GM21825 (cell line): ENCODE measurements at regions not wholly inside any gene's neighbourhood (a gene's known extent, or its start where the extent isn't known, plus 50 kb on each side); places are given as distances from the start of the nearest gene placed in this dataset.
"Not testable (repeated sequence)": the region's sequence is repeated elsewhere in the genome, so short reads cannot be mapped to it uniquely, and the experiment has no call there.

Experiments used
- ATAC-seq: cut with Tn5 transposase; IDR thresholded peaks from one replicate; pipeline ENCODE4 v1.9.1; 2021; ENCODE audit warnings: mild to moderate bottlenecking, moderate library complexity; ENCODE audit not compliant: unreplicated experiment

GRCh38 chr12:69028941-69029729 lies 96.2 kb upstream of the CPM start:
- ATAC-seq: no peak

DNA sequence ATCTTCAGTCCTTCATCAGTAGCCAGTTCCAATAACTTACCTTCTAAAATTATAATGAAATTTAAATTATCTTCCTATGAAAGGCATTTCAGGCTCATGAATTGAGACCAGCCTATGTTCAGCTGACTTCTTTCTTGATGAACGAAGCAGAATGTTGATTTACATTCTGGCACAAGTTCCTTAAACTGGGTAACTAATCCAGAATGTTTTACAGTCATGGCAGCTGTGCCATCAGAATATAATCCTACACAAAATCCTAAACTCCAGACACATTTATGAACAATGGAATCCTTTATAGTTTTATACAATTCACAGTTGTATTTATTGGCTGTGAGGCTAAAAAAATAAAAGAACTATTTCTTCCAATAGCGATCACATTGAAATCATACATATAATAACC lies 97.3 kb upstream of the CPM start:
- no peak for ATAC-seq

GRCh38 chr12:69036533-69036932 lies 103.6 kb upstream of the CPM start:
- ATAC-seq: no peak

DNA sequence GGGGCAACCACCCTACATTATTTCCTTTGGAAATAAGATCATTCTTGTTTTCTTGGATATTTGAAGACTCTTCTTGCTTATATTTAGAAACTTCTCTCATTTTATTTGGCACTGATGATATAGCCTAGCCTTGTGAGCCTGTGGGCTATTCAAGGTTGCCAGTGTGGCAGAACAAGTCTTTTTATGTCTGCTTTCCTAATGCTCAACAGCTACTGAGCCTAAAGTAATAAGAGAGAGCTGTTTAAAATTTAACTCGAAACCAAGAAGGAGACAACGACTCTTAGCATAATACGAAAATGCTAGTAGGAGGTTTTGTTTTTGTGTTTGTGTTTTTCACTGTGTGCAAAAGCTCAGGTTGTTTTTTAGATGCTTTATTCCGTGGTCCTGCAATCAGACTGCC lies 104.0 kb upstream of the CPM start:
- ATAC-seq: no peak

DNA sequence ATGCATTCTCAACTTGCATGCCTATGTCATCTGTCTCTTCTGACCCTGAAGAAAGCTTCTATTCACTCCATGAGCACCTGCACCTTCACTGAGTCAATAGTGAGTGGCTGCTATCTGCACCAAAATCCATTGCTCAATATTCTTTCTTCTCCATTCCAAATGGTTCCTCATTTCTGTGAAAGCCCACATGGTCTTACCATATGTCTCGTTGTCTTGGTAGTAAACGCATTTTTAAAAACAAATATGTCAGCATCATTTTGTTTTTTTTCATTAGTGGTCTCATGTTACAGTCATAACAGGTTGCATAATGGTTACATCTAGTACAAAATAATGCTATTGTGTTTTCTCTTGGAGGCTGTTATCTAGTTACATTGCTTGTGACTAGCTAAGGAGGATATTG lies 106.9 kb upstream of the CPM start:
- no peak for ATAC-seq

DNA sequence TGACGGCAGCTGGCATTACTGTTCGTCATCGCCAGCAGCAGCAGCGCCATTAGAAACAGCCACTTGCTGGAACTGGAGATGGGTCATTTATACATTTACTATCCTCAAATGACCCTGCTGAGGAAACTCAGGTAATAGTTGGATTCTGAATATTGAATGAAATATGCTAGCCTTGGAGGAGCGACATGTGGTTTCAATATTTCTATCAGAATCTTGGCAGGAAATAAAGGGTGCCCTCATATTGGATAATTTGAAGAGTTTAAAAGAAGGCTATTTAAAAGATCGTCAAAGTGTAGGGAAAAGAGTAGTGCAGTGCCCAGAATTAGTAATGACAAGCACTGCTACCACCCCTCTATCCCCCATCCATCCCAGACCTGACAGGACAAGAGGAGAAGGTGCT lies 109.6 kb upstream of the CPM start:
- no peak for ATAC-seq

GRCh38 chr12:69042970-69043369 lies 110.0 kb upstream of the CPM start:
- no peak for ATAC-seq

- no peak for ATAC-seq
Observed at GRCh38 chr12:69044887-69045286, 111.9 kb upstream of the CPM start.

DNA sequence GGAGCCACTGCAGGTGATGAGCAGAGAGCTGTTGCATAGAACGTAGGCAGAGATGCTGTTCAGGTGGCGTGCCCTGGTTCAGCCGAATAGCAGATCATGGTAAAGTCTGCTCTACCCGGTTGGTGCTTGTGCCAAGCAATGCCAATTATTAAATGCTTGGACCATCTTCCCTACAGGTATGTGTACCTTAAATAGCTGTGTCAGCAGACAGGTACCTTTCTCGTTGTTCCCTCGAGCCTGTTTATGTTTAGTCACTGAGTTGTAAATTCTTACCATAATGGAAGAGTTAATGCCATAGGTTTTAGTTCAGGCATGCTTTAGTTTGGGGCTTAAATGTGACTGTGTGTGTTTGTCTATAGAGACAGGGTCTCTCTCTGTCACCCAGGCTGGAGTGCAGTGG lies 112.5 kb upstream of the CPM start:
- no peak for ATAC-seq

DNA sequence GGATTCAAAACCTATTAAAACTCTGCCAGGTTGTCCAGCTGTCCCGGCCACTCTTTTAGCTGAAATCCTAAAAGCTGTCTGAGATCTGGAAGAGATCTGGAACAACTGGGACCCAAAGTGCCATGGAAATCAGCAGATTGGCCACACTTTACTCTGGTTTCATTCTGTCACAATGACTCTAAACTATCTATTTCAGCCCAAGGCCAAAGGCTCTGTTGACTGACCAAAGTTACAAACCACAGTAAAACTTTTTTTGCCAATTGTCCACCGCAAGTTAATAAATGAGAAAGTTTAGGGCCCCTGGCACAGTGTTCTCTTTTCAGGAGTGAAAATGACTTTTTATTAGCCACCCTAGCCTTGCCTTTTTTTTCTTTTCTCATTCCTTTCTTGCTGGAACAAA lies 113.4 kb upstream of the CPM start:
- ATAC-seq: no peak

DNA sequence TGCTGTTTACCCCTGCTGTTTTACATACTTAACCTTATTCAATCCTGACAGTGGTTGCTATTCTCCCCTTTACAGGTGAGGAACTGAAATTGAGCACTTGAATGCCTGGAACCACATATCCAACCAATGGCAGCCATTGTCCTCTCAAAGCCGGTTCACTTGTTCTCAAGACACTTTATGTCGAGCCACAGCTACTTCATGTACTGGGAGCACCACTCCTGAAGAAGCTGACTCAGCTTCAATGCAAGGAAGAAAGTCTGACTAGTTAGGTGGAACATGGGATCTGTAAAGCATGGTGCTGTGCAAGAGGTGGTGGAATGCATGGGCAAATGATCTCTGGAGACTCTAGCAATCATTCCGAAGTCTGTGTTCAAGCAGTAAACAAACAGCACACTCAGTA lies 113.9 kb upstream of the CPM start:
- no peak for ATAC-seq

- ATAC-seq: no peak
Observed at GRCh38 chr12:69047990-69048389, 115.0 kb upstream of the CPM start.

- ATAC-seq: not testable (repeated sequence)
Observed at GRCh38 chr12:69049855-69050254, 116.9 kb upstream of the CPM start.

DNA sequence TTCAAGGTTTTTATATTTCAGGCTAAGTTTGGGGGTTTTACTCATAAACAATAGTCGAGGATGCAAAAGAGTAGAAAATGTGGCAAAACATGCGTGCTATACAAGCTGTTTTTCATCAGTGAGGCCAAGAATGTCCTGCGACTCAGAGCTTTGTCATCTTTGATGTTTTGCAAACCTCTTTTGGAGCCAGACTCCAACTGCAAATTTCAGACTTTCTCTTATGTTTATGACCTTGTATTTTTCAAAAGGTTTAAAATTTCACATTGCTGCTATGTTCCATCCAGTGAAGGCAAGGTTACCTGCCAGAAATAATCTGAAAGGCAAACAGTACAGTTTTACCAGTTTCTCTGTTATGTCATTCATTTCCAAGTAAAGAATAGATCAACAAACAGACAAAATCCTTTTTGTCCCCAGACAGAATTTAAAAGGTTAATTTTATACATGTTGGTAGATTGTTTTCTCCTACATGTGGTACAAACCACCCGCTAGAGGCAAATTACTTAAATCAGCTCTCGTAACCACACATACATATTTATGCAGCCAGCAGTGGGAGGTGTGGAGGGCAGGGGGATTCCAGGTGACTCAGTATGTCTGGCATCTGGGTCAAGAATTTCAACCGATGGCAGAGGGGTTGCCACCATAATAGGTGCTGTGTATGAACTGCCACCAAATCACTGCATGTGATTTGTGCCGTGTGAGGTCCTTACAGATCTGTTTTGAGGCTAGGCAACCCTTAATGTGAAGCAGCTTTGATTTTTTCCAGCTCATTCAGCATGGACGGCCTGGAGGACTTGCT lies 119.8 kb upstream of the CPM start:
- no peak for ATAC-seq

DNA sequence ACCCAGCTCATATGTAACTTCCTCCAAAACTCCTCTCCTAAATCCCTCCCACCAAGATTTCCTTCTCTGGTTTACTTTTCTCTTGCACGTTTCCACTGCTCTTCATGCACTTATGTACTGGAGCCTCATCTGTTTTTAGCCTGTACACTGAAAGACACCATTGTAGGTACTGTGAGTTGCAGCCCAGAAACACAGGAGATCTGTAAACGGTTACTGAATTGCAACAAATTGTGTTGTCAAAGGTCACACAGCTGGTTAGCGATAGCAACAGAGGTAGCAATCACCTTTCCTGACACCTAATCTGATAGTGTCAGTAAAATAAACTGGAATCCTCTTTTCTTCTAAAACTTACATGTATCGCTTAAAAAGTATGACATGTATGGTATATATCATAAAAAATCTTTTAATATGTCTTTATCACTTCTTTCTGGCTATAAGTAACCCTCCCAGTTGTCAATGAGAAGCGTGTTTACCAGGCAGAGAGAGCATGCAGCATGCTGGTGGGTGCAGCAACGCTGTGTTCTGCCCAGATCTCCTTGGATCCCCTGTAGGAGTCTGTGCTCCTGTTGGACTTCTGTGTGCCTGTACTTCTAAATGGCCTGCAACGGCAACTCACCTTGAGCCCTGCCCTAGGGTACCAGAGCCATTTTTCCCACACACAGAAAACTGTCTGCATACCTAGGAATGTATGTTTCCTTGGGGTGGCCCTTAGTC lies 121.5 kb upstream of the CPM start:
- ATAC-seq: no peak

DNA sequence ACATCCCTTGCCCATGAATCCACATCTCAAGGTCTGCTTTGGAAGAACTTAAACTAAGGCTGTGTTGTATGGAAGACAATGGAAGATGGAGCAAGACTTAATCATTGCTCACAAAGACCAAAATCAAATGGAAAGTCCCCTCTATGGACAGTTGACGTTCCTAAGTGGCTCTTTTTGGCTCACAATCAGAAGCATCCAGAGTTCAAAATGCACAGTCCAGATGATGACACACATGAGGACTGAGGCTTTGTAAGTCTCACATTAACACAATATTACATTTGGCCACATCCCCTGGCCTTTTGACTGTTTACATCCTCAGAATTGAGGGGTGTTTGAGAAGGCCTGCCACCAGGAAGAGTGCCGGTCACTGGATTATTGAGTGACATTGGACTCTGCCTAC lies 122.3 kb upstream of the CPM start:
- ATAC-seq: no peak

GRCh38 chr12:69055706-69056105 lies 122.7 kb upstream of the CPM start:
- ATAC-seq: no peak

- no peak for ATAC-seq
Observed at GRCh38 chr12:69056743-69057515, 124.0 kb upstream of the CPM start.

DNA sequence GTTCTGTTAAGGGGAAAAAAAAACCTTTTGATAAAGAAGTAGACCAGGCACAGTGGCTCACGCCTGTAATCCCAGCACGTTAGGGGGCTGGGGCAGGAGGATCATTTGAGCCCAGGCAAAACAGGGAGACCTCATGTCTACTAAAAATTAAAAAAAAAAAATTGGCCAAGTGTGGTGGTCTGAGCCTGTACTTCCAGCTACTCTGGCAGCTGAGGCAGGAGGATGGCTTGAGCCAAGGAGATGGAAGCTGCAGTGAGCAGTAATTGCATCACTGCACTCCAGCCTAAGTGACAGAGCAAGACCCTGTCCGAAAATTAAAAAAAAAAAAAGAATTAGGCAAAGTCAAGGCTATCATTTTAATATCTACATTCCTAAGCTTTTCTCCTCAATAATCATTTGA lies 124.8 kb upstream of the CPM start:
- no peak for ATAC-seq

GRCh38 chr12:69059465-69060457 lies 126.8 kb upstream of the CPM start:
- ATAC-seq: no peak
